IMR-90 (cell line): ENCODE measurements at regions not wholly inside any gene's neighbourhood (a gene's known extent, or its start where the extent isn't known, plus 50 kb on each side); places are given as distances from the start of the nearest gene placed in this dataset.

Experiments
- CEBPB ChIP-seq: IDR thresholded peaks from 2 replicates; pipeline ENCODE4 v1.6.1; 2012; ENCODE audit warnings: low read depth, low read length, improper control_type of control experiment
- CHD1 ChIP-seq: IDR thresholded peaks from 2 replicates; pipeline ENCODE4 v1.6.1; 2012; ENCODE audit warnings: low read depth, low read length, improper control_type of control experiment
- MAFK ChIP-seq: IDR thresholded peaks from 2 replicates; pipeline ENCODE4 v1.6.1; 2012; ENCODE audit warnings: low read depth, low read length, improper control_type of control experiment
- MXI1 ChIP-seq: IDR thresholded peaks from 2 replicates; pipeline ENCODE4 v1.6.1; 2012; ENCODE audit warnings: low read depth, mild to moderate bottlenecking, low read length, moderate library complexity, borderline replicate concordance
- POLR2A ChIP-seq: IDR thresholded peaks from 2 replicates; pipeline ENCODE4 v1.6.1; 2012; ENCODE audit warnings: mild to moderate bottlenecking, low read depth, low read length
- RAD21 ChIP-seq: IDR thresholded peaks from 2 replicates; pipeline ENCODE4 v1.6.1; 2012; ENCODE audit warnings: low read length, improper control_type of control experiment
- RFX5 ChIP-seq: IDR thresholded peaks from 2 replicates; pipeline ENCODE4 v1.8.0; 2012; ENCODE audit warnings: low read depth, mild to moderate bottlenecking, low read length, moderate library complexity
- SMC3 ChIP-seq: fragments of 150-350 bp; IDR thresholded peaks from 2 replicates; pipeline ENCODE4 v1.6.1; 2016; ENCODE audit warnings: low read depth, mild to moderate bottlenecking, antibody characterized with exemption, low read length, moderate library complexity
- TF ChIP-seq, protein P1 (sequence below): conservative IDR thresholded peaks from 2 replicates; pipeline ENCODE4 v1.5.1; 2012; ENCODE audit warnings: mild to moderate bottlenecking, low read depth, low read length, improper control_type of control experiment
- TF ChIP-seq, protein P2 (sequence below): fragments of 150-350 bp; IDR thresholded peaks from 2 replicates; pipeline ENCODE4 v1.6.1; 2016; ENCODE audit warnings: low read depth, mild to moderate bottlenecking, low read length, moderate library complexity, borderline replicate concordance
- TF ChIP-seq, protein P3 (sequence below): fragments of 150-350 bp; IDR thresholded peaks from 2 replicates; pipeline ENCODE4 v1.6.1; 2017; ENCODE audit warnings: mild to moderate bottlenecking, antibody characterized with exemption, low read length, low read depth

DNA sequence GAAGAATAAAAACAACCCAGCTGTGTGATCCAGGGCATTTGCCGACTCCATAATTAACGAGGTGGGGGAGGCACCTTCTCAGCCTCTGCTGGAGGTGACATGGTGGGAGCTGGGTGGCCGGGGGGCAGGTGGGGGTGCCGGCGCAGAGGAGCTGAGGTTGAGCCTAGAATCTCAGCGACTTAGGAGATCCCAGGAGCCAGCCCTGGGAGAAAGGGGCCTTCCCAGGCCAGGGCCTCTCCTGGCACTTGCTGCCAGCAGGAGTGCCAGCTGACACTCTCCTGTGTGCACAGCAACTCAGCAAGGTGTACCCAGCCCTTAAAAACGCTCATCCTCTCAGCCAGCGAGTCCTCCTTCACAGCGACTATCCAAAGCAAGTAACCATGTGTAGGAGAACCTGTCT lies 62.8 kb upstream of the FCN1 start:
- TF ChIP-seq, protein P1, sequence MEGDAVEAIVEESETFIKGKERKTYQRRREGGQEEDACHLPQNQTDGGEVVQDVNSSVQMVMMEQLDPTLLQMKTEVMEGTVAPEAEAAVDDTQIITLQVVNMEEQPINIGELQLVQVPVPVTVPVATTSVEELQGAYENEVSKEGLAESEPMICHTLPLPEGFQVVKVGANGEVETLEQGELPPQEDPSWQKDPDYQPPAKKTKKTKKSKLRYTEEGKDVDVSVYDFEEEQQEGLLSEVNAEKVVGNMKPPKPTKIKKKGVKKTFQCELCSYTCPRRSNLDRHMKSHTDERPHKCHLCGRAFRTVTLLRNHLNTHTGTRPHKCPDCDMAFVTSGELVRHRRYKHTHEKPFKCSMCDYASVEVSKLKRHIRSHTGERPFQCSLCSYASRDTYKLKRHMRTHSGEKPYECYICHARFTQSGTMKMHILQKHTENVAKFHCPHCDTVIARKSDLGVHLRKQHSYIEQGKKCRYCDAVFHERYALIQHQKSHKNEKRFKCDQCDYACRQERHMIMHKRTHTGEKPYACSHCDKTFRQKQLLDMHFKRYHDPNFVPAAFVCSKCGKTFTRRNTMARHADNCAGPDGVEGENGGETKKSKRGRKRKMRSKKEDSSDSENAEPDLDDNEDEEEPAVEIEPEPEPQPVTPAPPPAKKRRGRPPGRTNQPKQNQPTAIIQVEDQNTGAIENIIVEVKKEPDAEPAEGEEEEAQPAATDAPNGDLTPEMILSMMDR = no peak
- no peak for TF ChIP-seq RAD21
- TF ChIP-seq POLR2A = no peak
- TF ChIP-seq, protein P2, sequence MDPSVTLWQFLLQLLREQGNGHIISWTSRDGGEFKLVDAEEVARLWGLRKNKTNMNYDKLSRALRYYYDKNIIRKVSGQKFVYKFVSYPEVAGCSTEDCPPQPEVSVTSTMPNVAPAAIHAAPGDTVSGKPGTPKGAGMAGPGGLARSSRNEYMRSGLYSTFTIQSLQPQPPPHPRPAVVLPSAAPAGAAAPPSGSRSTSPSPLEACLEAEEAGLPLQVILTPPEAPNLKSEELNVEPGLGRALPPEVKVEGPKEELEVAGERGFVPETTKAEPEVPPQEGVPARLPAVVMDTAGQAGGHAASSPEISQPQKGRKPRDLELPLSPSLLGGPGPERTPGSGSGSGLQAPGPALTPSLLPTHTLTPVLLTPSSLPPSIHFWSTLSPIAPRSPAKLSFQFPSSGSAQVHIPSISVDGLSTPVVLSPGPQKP = no peak
- TF ChIP-seq, protein P3, sequence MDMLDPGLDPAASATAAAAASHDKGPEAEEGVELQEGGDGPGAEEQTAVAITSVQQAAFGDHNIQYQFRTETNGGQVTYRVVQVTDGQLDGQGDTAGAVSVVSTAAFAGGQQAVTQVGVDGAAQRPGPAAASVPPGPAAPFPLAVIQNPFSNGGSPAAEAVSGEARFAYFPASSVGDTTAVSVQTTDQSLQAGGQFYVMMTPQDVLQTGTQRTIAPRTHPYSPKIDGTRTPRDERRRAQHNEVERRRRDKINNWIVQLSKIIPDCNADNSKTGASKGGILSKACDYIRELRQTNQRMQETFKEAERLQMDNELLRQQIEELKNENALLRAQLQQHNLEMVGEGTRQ = no peak
- no peak for TF ChIP-seq CHD1
- no peak for TF ChIP-seq MAFK
- no peak for TF ChIP-seq SMC3
- TF ChIP-seq CEBPB = no peak
- no peak for TF ChIP-seq MXI1
- no peak for TF ChIP-seq RFX5
